ENCODE measurements at regions not wholly inside any gene's neighbourhood (a gene's known extent, or its start where the extent isn't known, plus 50 kb on each side); places are given as distances from the start of the nearest gene placed in this dataset.
"Not testable (repeated sequence)": the region's sequence is repeated elsewhere in the genome, so short reads cannot be mapped to it uniquely, and the experiment has no call there.

DNA sequence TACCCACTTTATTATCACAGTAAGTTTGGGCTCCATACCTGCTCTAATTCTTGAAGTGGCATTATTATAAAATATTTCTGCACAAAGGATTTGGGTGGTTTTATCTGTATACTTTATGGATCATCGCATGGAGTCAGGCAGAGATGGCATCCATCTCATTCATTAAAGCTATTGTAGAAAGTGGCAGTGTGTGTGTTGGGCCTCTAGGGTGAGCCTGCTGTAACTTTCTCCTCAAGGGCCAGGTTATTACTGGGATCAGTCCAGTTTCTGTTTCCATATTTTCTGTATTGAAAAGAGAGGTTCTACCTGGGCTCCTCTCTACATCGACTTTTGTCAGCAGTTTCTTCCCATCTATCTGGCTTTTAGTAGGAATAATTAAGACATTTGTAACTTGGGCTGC, 511.1 kb downstream of the MMUT start:
- CTCF ChIA-PET (ENCODE audit: partially characterized antibody): no interaction called here
- Histone ChIP-seq H3K4me3 (ENCODE audit: low read length in 2 of 2) (no peak overlapping the region), H3K27ac (ENCODE audit: low read depth, low read length) (no peak overlapping the region), H3K36me3 (ENCODE audit: insufficient read depth, low read length) (no peaks in the 10 kb centered on the region), H3K9me3 (ENCODE audit: control insufficient read depth in 1 of 2, low read length in 2 of 2) (no peaks in the 10 kb centered on the region), H3K27me3 (ENCODE audit: insufficient read depth, low read length) (no peaks in the 10 kb centered on the region), H3K4me1 (ENCODE audit: insufficient read depth, low read length) (no peaks in the 10 kb centered on the region)
- intact Hi-C loops (cut with micrococcal nuclease): no loop called here
- no peaks in the 10 kb centered on the region for H3K36me3 Mint-ChIP-seq
- H3K27ac Mint-ChIP-seq: no peak overlapping the region
- H3K4me1 Mint-ChIP-seq: no peaks in the 10 kb centered on the region
- H3K9me3 Mint-ChIP-seq: peaks cover 0 to 18% (median 7%) of the 10 kb centered on the region in 8 donors
- no peaks in the 10 kb centered on the region for H3K27me3 Mint-ChIP-seq
- no peak for DNase-seq
- H3K4me3 Mint-ChIP-seq: no peak overlapping the region
- POLR2A ChIA-PET (ENCODE audit: partially characterized antibody): no interaction called here

GRCh38 chr6:48944276-48944675, 518.8 kb downstream of the MMUT start:
- CTCF ChIA-PET (ENCODE audit: partially characterized antibody); POLR2A ChIA-PET (ENCODE audit: partially characterized antibody); H3K36me3 Mint-ChIP-seq; intact Hi-C loops (cut with micrococcal nuclease); H3K4me3 Mint-ChIP-seq; H3K27me3 Mint-ChIP-seq; H3K9me3 ChIP-seq (ENCODE audit: control insufficient read depth in 1 of 2, low read length in 2 of 2); H3K27ac Mint-ChIP-seq; H3K4me1 ChIP-seq (ENCODE audit: insufficient read depth, low read length); H3K36me3 ChIP-seq (ENCODE audit: insufficient read depth, low read length); H3K27me3 ChIP-seq (ENCODE audit: insufficient read depth, low read length); DNase-seq; H3K27ac ChIP-seq (ENCODE audit: low read depth, low read length); H3K4me1 Mint-ChIP-seq; H3K4me3 ChIP-seq (ENCODE audit: low read length in 2 of 2): not testable (repeated sequence)
- H3K9me3 Mint-ChIP-seq: peaks cover 0 to 11% (median 2%) of the 10 kb centered on the region in 8 donors

GRCh38 chr6:48933136-48933535, 529.9 kb downstream of the MMUT start:
- Mint-ChIP-seq H3K4me3 (no peak overlapping the region), H3K27me3 (no peaks in the 10 kb centered on the region), H3K27ac (no peak overlapping the region), H3K9me3 (peaks cover 4 to 30% (median 9%) of the 10 kb centered on the region in 8 donors), H3K36me3 (no peaks in the 10 kb centered on the region), H3K4me1 (no peaks in the 10 kb centered on the region)
- Histone ChIP-seq H3K9me3 (ENCODE audit: control insufficient read depth in 1 of 2, low read length in 2 of 2) (peaks cover 0 to 5% of the 10 kb centered on the region in 2 donors), H3K4me1 (ENCODE audit: insufficient read depth, low read length) (no peaks in the 10 kb centered on the region), H3K27ac (ENCODE audit: low read depth, low read length) (no peak overlapping the region), H3K4me3 (ENCODE audit: low read length in 2 of 2) (no peak overlapping the region), H3K27me3 (ENCODE audit: insufficient read depth, low read length) (no peaks in the 10 kb centered on the region), H3K36me3 (ENCODE audit: insufficient read depth, low read length) (no peaks in the 10 kb centered on the region)
- DNase-seq: no peak
- CTCF ChIA-PET (ENCODE audit: partially characterized antibody): no interaction called here
- intact Hi-C loops (cut with micrococcal nuclease): no loop called here
- POLR2A ChIA-PET (ENCODE audit: partially characterized antibody): interaction anchor here (0.6 kb wide), 1 partner anchor 800 kb away, joined by 3 read pairs; no protein-coding TSS in a partner anchor

- no peaks in the 10 kb centered on the region for H3K36me3 ChIP-seq (ENCODE audit: insufficient read depth, low read length)
- no peak overlapping the region for H3K27ac ChIP-seq (ENCODE audit: low read depth, low read length)
- no peaks in the 10 kb centered on the region for H3K9me3 ChIP-seq (ENCODE audit: control insufficient read depth in 1 of 2, low read length in 2 of 2)
- H3K4me1 ChIP-seq (ENCODE audit: insufficient read depth, low read length): no peaks in the 10 kb centered on the region
- no peaks in the 10 kb centered on the region for H3K27me3 Mint-ChIP-seq
- no peak overlapping the region for H3K27ac Mint-ChIP-seq
- H3K4me3 Mint-ChIP-seq: no peak overlapping the region
- ChIA-PET CTCF (ENCODE audit: partially characterized antibody) (no interaction called here), POLR2A (ENCODE audit: partially characterized antibody) (no interaction called here)
- intact Hi-C loops (cut with micrococcal nuclease): no loop called here
- H3K4me1 Mint-ChIP-seq: no peaks in the 10 kb centered on the region
- H3K4me3 ChIP-seq (ENCODE audit: low read length in 2 of 2): no peak overlapping the region
- no peaks in the 10 kb centered on the region for H3K27me3 ChIP-seq (ENCODE audit: insufficient read depth, low read length)
- H3K9me3 Mint-ChIP-seq: peaks cover 0 to 17% (median 4%) of the 10 kb centered on the region in 8 donors
- H3K36me3 Mint-ChIP-seq: no peaks in the 10 kb centered on the region
- no peak for DNase-seq
Observed at GRCh38 chr6:48928937-48929336, 534.1 kb downstream of the MMUT start.

DNA sequence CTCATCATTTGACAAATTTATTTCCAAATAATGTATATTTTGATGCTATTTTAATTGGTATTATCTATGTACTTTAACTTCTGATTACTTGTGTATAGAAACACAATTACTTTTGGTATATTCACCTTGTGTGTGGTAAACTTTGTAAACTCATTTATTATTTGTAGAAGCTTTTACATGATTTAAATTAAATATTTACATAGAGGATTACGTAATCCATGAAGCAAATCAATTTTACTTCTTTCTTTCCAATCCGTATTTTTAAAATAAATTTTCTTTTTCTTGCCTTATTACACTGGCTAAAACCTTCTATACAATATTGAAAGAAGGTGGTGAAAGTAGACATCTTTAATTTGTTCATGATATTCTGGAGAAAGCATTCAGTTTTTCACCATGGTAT, 540.2 kb downstream of the MMUT start:
- Histone ChIP-seq H3K4me1 (ENCODE audit: insufficient read depth, low read length) (no peaks in the 10 kb centered on the region), H3K27me3 (ENCODE audit: insufficient read depth, low read length) (no peaks in the 10 kb centered on the region), H3K27ac (ENCODE audit: low read depth, low read length) (no peak overlapping the region), H3K36me3 (ENCODE audit: insufficient read depth, low read length) (no peaks in the 10 kb centered on the region), H3K4me3 (ENCODE audit: low read length in 2 of 2) (no peak overlapping the region), H3K9me3 (ENCODE audit: control insufficient read depth in 1 of 2, low read length in 2 of 2) (no peaks in the 10 kb centered on the region)
- Mint-ChIP-seq H3K9me3 (peaks cover 0 to 12% (median 5%) of the 10 kb centered on the region in 8 donors), H3K36me3 (no peaks in the 10 kb centered on the region), H3K4me3 (no peak overlapping the region), H3K27ac (no peak overlapping the region), H3K4me1 (no peaks in the 10 kb centered on the region), H3K27me3 (no peaks in the 10 kb centered on the region)
- intact Hi-C loops (cut with micrococcal nuclease): no loop called here
- POLR2A ChIA-PET (ENCODE audit: partially characterized antibody): no interaction called here
- no peak for DNase-seq
- CTCF ChIA-PET (ENCODE audit: partially characterized antibody): no interaction called here

DNA sequence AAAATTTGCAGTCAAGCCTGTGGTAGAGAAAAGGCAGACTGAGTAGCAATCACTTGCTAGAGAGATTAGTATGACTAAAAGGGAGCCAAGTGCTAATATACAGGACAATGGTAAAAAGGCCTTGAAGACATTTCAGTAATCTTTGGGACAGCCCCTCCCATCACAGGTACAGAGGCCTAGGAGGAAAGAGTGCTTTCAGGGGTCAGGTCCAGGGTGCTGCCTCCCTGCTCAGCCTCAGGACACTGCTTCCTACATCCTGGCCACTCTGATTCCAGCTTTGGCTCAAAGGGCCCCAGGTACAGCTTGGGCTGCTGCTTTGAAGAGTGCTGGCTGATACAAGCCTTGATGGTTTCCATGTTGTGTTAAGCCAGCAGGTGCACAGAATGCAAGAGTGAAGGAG, 543.5 kb downstream of the MMUT start:
- H3K36me3 Mint-ChIP-seq: no peaks in the 10 kb centered on the region
- Histone ChIP-seq H3K4me3 (ENCODE audit: low read length in 2 of 2) (no peak overlapping the region), H3K36me3 (ENCODE audit: insufficient read depth, low read length) (no peaks in the 10 kb centered on the region), H3K4me1 (ENCODE audit: insufficient read depth, low read length) (no peaks in the 10 kb centered on the region), H3K27ac (ENCODE audit: low read depth, low read length) (no peak overlapping the region), H3K27me3 (ENCODE audit: insufficient read depth, low read length) (no peaks in the 10 kb centered on the region), H3K9me3 (ENCODE audit: control insufficient read depth in 1 of 2, low read length in 2 of 2) (no peaks in the 10 kb centered on the region)
- peak in 1 of 5 donors; percentile 28 for DNase-seq
- ChIA-PET CTCF (ENCODE audit: partially characterized antibody) (no interaction called here), POLR2A (ENCODE audit: partially characterized antibody) (no interaction called here)
- H3K4me1 Mint-ChIP-seq: no peaks in the 10 kb centered on the region
- H3K27me3 Mint-ChIP-seq: no peaks in the 10 kb centered on the region
- intact Hi-C loops (cut with micrococcal nuclease): no loop called here
- H3K4me3 Mint-ChIP-seq: no peak overlapping the region
- no peak overlapping the region for H3K27ac Mint-ChIP-seq
- H3K9me3 Mint-ChIP-seq: peaks cover 0 to 12% (median 6%) of the 10 kb centered on the region in 8 donors

GRCh38 chr6:48917233-48917632, 545.8 kb downstream of the MMUT start:
- intact Hi-C loops (cut with micrococcal nuclease): no loop called here
- peaks cover 0 to 13% (median 6%) of the 10 kb centered on the region in 8 donors for H3K9me3 Mint-ChIP-seq
- H3K4me3 Mint-ChIP-seq: no peak overlapping the region
- Histone ChIP-seq H3K27me3 (ENCODE audit: insufficient read depth, low read length) (no peaks in the 10 kb centered on the region), H3K4me1 (ENCODE audit: insufficient read depth, low read length) (no peaks in the 10 kb centered on the region), H3K36me3 (ENCODE audit: insufficient read depth, low read length) (no peaks in the 10 kb centered on the region), H3K27ac (ENCODE audit: low read depth, low read length) (no peak overlapping the region), H3K9me3 (ENCODE audit: control insufficient read depth in 1 of 2, low read length in 2 of 2) (no peaks in the 10 kb centered on the region), H3K4me3 (ENCODE audit: low read length in 2 of 2) (no peak overlapping the region)
- H3K27me3 Mint-ChIP-seq: no peaks in the 10 kb centered on the region
- H3K36me3 Mint-ChIP-seq: no peaks in the 10 kb centered on the region
- H3K27ac Mint-ChIP-seq: no peak overlapping the region
- ChIA-PET CTCF (ENCODE audit: partially characterized antibody) (no interaction called here), POLR2A (ENCODE audit: partially characterized antibody) (no interaction called here)
- DNase-seq: no peak
- H3K4me1 Mint-ChIP-seq: no peaks in the 10 kb centered on the region

- no peaks in the 10 kb centered on the region for H3K9me3 ChIP-seq (ENCODE audit: control insufficient read depth in 1 of 2, low read length in 2 of 2)
- H3K4me3 ChIP-seq (ENCODE audit: low read length in 2 of 2): no peak overlapping the region
- Mint-ChIP-seq H3K4me3 (no peak overlapping the region), H3K36me3 (no peaks in the 10 kb centered on the region), H3K9me3 (peaks cover 0 to 13% (median 5%) of the 10 kb centered on the region in 8 donors), H3K27ac (no peak overlapping the region), H3K27me3 (no peaks in the 10 kb centered on the region), H3K4me1 (no peaks in the 10 kb centered on the region)
- DNase-seq: no peak
- no peaks in the 10 kb centered on the region for H3K36me3 ChIP-seq (ENCODE audit: insufficient read depth, low read length)
- no peaks in the 10 kb centered on the region for H3K27me3 ChIP-seq (ENCODE audit: insufficient read depth, low read length)
- H3K4me1 ChIP-seq (ENCODE audit: insufficient read depth, low read length): no peaks in the 10 kb centered on the region
- CTCF ChIA-PET (ENCODE audit: partially characterized antibody): no interaction called here
- POLR2A ChIA-PET (ENCODE audit: partially characterized antibody): no interaction called here
- H3K27ac ChIP-seq (ENCODE audit: low read depth, low read length): no peak overlapping the region
- intact Hi-C loops (cut with micrococcal nuclease): no loop called here
Observed at GRCh38 chr6:48916607-48917006, 546.4 kb downstream of the MMUT start.
